ENCODE measurements at regions not wholly inside any gene's neighbourhood (a gene's known extent, or its start where the extent isn't known, plus 50 kb on each side); places are given as distances from the start of the nearest gene placed in this dataset.
A peak's percentile ranks its signal among the peaks of the same experiment; 100 is the strongest.
"Not testable (repeated sequence)": the region's sequence is repeated elsewhere in the genome, so short reads cannot be mapped to it uniquely, and the experiment has no call there.

DNA sequence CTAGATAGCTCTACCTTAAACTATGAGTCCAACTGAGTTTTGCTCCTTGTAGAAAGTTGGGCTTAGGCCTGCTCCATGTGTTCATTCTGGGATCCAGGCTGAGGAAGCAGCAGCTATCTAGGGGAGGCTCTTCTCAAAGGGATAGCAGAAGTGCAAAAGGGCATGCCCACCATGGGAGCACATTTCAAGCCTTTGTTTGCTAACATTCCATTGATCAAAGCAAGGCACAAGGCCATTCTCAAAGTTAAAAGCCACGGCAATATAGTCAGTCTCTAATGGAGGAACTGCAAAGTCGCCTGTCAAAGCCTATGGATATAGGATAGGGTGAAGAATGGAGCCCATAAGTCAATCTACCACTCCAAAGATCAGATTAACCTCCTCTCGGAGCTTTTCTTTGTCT, 488.1 kb upstream of the ARX start:
- no peak for DNase-seq

DNA sequence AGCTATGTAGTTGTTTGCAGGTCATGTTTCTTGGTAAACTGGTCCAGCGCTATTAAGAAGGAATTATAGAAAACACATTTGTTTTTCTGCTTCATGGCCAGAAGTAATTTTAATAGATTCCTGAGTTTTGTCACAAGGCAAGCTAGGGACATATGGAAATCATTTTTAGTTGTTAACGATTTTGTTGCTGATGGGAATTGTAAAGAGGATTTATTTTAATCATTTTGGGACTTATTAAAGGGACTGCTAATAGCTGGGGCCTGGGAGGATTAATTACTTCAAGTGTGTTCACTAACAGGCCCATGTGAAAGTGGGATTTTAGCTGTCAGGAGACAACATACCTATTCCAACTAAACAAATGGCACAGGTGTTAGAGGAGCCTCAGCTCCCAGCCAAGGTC, 492.0 kb upstream of the ARX start:
- no peak for DNase-seq

DNA sequence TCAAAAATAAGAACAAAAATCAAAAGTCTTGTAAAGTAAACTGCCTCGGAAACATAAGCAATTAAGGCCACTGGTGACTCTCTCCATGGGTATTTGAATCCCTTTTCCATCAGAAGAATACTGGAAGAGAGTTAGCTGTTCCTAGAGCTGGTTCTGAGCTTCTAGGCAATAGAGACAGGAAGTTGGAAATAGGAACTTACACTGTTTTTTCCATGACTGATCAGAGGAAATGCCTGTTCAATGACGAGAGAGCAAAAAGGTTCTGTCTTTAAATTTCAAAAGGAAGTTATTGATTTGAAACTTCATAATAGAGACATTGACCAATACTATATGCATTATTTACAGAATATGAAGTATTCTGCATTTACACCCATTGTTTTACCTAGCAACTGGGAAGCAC, 503.5 kb upstream of the ARX start:
- no peak for DNase-seq

DNA sequence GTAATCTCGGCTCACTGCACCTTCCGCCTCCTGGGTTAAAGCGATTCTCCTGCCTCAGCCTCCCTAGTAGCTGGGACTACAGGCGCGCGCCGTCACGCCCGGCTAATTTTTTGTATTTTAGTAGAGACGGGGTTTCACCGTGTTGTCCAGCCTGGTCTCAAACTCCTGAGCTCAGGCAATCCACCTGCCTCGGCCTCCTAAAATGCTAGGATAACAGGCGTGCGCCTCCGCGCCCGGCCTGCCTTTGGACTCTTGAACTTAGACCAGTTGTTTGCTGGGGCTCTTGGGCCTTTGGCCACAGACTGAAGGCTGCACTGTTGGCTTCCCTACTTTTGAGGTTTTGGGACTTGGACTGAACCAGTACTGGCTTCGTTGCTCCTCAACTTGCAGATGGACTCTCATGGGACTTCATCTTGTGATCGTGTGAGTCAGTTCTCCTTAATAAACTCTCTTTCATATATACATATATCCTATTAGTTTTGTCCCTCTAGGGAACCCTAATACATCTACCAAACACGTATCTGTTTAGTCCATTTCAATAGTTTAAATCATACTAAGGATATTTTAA, 506.8 kb upstream of the ARX start:
- DNase-seq: not testable (repeated sequence)

DNA sequence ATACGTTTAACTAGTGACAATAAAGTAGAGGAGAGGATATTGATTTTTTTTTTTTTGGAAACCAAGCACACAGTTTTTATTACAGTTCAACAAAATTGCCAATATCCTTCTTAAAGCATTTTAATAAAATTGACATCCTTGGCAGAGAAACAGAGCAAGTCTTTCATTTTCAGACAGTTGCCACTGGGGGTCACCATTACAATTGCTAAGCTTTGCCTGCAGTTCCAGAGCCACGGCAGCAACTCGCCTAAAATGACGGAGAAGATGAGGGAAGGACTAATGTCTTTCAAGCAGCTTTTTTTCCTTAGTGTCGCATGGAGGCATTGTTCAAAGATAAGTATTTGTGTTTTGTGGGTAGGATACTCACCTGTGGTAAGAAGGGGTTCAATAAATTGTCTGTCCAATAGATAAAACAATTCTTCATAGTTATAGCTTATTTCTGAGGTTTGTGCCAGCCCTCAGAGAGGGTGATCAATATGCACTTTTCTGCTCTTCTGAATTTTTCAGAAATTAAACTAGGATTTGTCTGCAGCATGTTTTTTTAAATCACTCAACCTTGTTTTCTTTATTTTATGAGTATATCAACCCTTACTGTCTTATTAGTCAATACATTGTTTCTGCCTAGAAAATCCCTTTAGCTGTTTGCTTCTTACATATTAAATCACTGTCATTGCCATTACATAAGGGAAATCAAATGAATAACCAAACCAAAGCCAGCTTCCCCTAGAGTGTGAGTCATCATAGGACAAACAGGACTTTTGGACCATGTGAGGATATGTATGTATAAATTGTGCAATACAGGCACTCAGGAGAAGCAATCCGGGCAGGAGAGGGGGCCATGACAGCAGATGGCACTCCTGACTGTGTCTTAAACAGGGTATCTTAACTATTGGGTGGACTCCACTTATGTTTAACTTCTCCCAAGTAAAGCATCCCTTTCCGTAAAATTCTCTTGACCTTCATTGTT, 508.1 kb upstream of the ARX start:
- DNase-seq: peak; percentile 40

DNA sequence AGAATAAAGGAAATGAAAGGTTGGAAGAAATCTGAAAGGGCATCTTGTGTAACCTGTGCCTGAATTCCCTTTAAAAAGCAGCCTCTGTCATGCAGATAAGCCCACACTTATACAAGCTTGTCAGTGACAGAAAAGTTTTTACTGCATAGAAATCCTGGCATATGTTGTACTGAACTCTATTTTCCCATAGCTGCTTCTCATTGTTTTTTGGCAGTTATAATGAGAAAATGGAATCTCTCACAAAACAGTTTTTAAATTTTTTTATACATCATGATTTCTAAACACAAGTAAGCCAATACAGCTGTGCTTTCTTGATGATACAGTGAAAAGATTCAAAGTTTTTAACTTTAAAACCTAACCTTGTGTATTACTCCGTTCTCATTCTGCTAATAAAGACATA, 511.4 kb upstream of the ARX start:
- DNase-seq: peak; percentile 1

DNA sequence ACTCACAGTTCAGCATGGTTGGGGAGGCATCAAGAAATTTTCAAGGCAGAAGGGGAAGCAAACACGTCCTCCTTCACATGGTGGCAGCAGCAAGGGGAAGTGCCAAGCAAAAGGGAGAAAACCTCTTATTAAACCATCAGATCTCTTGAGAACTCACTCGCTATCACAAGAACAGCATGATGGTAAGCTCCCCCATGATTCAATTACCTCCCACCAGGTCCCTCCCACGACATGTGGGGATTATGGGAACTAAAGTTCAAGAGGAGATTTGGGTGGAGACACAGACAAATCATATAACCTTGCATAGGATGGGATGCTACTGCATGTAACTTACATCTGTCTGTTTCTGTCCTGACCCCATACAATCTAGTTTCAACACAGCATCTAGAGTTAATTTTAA, 511.8 kb upstream of the ARX start:
- no peak for DNase-seq

DNA sequence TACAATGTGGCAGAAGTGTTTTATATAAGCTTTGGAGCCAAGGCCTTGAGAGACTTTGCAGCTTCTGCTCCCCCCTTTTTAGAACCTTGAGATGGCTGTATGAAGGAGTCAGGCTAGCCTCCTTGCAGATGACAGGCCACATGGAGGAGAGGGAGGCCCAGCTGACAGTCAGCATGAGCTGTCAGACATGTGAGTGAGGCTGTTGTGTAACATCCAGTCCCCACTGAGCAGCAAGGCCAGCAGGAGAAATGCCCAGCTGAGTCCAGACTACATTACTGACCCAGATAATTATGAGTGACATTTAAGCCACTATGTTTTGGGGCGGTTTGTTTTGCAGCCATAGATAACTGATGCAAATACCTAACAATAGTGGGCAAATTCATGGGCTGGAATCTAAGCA, 515.3 kb upstream of the ARX start:
- DNase-seq: no peak

DNA sequence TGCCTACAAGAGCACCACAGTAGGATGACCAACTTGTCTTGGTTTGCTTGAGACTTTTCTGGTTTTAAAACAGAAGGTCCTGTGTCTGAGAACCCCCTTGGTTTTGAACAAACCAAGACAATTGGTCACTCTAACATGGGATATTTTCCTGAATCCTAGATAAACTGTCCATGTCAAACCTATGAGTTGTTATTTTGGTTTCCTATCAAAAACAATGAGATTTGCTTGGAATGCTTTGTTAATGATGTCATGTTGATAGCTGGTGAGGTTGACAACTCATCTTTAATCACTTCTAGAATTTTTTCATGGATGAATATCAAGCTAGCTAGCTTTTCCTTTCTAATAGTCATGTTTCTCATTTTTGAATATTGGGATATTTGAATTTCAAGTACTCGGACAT, 518.3 kb upstream of the ARX start:
- DNase-seq: no peak

DNA sequence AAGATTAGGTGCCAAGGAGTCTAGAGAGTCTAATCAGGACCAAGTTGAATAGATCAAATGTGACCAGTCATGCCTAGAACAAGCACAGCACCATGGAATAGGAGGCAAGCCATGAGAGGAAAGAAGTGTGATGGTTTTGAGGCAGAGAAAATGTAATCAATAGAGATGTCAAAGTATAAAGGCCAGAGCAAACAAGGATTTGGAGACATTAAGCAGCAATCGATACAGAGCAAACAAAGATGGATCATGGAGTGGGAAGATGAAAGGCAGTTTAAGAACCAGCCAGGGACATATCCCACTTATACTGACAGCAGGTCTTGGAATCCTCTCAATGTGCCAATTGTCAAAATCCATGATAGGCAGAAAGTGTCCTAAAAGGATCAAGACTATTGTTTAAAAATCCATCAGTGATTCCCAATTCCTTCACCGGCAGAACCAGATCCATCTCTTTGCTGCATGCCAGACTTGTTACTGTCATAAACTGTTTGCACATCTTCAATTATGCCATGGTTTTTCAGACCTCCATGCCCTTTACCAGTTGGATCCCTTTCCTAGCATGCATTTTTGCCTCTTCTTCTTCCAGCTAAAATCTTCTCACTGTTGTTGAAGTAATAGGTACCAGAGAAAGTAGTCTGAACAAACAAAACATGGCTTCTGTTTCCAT, 520.7 kb upstream of the ARX start:
- no peak for DNase-seq

DNA sequence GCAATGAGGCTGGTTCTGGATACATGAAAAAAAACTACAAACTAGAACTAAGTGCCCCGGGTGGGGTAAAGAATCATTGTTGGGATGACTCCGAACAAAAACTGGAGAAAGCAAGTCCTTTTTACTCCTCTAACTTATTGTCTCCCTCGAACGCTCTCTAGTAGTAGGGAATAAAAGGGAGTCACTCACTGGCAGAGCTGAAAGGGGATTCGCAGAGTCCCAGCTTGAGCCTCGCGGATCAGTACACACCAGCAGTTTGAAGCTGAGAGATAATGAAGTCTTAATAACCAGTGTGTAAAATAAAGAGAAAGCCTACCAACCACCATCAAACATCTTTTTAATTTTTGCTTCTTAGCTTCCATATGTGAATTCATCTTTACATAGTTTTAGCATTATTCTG, 521.9 kb upstream of the ARX start:
- DNase-seq: no peak

DNA sequence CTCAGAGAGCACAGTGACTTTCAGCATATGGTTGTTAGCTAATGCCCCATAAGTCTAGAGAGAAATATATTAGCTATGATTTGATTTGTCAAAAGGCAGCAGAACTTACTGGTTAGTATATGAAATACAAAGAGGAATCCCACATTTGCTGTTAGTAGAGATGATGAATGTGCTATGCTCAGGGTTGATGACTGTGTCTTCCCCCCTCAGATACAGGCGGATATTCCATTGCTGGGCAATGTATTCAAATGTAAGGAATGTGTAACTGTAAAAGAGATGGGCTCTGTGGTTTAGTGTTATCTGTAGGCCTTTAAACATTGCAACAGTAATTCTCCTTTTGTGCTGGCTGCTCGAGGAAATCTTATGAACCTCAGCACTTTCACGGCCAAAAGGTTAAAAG, 528.9 kb upstream of the ARX start:
- DNase-seq: no peak

DNA sequence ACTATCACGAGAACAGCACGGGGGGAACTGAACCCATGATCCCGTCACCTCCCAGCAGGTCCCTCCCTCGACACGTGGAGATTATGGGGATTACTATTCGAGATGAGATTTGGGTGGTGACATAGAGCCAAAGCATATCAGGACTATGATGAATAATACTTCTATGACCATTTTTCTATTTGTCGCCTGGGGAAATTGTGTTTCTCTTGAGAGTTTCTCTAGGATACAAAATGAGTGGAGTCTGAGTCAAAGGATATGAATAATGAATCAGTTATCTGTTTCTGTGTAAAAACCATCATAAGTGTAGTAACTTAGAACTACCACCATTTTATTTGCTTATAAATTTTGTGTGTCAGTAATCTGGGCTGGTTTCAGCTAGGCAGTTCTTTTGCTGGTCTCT, 533.0 kb upstream of the ARX start:
- no peak for DNase-seq

DNA sequence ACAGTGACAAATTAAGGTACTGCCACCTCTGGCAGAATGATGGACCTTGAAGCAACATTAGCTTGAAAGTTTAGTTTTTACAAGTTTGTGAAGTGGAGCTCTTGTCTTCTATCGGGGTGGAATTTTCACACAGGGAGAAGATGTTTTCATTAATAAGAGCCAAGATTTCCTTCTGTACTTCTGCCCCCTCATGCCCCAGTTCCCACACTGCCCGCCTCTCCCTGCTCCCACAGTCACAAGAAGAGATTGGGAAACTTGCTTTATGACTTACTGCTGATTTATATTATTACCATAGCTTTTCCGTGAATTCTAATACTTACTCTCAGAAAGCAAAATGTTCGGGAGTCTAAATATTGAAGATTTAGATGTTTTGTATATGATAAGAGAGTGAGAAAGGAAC, 539.8 kb upstream of the ARX start:
- DNase-seq: no peak

DNA sequence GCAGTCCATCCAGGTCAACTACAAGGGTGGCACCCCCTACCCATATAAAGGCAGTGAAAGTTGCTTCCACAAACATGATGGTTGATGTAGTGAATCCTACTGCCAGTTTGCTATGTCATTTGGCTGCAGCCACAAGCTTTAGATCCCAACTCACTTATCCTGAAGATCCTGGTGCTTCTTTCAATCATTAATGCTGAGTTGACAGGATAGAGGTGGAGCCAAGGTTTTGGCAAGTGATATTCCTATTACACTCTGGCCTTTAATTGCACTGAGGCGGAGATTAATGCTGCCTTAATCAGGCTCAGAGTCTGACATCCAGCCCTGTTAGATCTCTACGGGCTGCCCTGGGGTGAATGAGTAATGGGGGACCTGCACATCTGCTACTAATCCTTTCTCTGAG, 542.4 kb upstream of the ARX start:
- DNase-seq: no peak

DNA sequence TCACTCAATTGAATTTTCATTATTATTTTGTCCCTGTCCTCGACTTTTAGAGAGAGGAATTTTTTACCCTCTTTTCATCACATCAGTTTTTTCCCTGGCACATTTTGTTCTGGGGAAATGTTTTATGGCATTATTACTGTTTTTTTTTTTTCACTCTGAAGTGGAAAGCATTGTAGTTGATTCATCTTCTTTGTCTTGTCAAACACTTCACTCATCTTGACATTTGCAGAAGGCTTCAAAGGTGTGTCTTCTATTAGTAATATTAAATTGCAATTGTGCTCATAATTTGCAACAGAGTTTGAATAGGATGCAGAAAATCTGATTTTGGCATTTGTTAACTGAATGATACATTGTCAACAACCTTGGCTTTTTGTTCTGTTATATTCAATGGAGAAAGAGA, 545.4 kb upstream of the ARX start:
- no peak for DNase-seq

DNA sequence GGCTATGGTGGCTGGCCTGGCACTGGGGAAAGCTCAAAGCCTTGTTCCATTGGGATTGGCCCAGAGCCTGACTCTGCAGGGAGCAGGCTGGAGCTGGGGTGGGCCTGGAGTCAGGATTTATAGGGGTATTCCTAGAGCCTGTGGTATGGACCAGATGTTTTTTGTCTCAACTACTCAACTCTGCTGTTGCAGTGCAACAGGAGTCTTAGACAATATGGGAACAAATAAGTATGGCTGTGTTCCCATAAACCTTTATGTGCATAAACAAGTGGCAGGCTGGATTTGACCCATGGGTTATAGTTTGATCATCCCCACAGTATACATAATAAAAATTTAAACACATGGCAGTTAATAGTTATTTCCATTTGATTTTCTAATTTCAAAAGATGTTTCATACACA, 557.9 kb upstream of the ARX start:
- no peak for DNase-seq

DNA sequence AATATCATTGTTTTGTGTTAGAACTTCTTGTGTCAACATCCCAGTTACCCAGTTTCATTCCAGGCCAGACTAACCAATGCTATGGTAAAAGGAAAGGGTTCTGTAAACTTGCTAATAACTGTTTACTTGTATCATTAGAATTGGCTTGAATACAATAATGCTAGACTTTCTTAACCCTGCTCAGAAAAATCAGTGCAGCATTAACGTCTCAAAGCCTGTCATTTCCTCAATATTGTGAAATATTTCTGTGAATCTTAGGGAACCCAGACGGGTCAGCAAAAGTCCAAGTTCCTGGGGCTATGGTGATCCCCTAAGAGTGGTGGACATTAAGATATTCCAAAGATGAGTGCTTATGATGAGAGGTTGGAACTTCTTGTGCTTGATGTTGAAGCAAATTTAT, 541.2 kb upstream of the MAGEB18 start:
- no peak for DNase-seq

DNA sequence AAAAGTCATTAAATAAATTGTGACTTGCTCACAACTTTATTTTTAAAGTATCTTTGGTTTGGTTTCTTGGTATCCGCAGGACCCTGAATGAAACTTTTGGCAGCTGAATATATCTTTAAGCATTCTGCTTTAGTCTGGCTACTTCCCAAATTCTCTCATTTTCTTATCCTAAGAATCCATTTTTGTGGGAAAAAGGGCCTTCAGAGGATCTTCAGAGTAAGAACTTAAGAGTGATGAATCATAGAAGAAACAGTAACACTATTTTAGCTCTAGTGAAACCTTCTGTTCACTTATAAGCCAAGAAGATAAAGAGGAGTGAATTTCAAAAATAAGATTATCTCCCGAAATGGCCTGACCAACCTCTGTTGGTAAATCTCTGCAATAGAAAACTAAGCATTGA, 540.6 kb upstream of the MAGEB18 start:
- no peak for DNase-seq

DNA sequence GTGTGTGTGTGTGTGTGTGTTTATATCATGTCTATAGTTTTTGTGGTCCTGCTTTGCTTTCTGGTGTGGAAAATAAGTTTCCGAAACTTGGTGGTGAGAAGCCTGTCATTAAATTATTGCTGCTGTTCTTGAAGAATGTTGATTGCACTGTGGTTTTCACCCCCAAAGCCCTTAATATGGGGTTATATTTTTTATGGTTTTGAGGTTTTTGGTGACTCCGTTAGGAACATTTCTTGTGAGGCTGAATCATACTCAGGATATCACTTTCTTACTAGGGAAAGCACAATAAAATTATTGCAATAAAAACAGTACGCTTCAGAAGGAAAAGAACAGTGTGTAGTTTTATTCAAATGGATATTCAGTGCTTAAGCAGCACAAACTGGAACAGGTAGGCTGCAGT, 539.1 kb upstream of the MAGEB18 start:
- DNase-seq: no peak

DNA sequence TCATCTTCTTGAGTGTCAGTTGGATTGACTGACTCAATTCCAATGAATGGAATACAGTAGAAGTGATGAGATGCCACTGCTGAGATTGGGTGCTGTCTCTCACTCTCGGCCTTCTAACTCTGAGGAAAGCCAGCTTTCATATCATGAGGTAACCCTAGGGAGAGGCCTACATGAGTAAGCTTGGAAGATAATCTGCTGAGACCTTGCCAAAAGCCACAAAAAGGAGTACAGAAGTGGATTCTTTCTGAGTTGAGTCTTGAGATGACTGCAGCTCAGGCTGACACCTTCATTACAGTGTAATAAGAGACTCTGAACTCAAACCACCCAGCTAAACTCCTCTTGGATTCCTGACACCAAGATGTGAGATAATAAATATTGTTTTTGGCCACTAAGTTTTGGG, 537.4 kb upstream of the MAGEB18 start:
- DNase-seq: no peak

DNA sequence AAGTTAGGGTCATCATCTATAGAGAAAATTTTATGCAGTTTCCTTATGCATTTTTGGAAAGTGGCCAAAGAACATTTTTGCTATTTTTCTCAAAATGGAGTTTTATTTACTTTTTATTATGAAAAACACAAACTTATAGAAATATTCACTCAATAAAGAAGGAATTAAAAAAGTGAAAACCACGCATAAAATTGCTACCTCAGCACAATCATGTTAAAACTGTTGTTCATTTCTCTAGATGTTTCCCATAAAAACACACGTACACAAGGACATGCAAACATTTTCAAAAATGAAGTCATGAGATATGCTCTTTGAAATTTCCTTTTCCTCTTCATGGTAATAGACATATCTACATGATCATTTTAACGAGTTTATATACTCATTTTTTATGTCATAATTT, 536.8 kb upstream of the MAGEB18 start:
- no peak for DNase-seq

DNA sequence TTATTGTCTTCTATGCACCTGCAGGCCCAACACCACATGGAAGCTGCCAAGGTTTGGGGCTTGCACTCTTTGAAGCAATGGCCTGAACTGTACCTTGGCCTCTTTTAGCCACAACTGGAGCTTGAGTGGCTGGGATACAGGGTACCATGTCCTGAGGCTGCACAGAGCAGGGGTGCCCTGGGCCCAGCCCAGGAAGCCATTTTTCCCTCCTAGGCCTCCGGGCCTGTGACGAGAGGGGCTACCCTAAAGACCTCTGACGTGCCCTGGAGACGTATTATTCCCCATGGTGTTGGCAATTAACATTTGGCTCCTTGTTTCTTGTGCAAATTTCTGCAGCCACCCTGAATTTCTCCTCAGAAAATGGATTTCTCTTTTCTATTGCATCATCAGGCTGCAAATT, 519.9 kb upstream of the MAGEB18 start:
- DNase-seq: no peak

DNA sequence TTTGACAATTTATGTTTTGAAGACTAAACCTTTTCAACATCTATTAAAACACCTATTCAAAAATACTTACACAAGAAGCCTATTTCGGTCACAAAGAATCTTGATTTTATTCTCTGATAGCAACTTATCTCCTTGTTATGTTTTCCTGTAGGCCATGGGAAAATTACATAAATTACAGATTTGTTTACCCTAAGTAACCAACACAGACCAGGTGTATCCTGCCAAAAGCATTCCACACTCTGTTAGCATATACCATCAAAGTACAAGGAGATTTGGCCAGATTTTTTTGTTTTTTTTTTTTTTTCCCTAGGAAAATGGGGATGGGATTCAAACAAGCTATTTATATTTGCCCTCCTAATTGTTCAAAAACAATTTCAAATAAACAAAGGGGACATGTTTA, 497.9 kb upstream of the MAGEB18 start:
- no peak for DNase-seq

Measured in skin of body (tissue), 1 donor.